ENCODE measurements at regions not wholly inside any gene's neighbourhood (a gene's known extent, or its start where the extent isn't known, plus 50 kb on each side); places are given as distances from the start of the nearest gene placed in this dataset.

DNA sequence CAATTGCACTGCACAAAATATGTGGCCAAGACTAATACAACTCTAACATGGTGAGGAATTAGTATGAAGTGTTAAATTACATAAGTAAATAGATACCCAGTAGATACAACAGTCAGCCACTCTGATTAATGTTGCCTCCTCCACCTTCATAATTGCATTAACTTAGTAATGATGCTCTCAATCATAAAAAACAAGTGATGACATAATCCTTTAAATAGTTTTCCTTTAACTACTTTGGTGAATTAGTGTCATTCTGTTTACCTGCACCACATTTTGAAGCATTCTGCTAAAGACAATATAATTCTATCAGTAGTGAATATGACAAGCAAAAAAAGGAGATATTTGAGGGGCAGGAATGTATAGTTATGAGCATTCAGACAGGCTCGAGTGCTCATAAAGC, 265.9 kb upstream of the SLC24A2 start:
- TF ChIP-seq EZH2 (IDR thresholded peaks at IDR 0.05; ENCODE audit: borderline replicate concordance, low read length), result no peak
- TF ChIP-seq, protein P1, sequence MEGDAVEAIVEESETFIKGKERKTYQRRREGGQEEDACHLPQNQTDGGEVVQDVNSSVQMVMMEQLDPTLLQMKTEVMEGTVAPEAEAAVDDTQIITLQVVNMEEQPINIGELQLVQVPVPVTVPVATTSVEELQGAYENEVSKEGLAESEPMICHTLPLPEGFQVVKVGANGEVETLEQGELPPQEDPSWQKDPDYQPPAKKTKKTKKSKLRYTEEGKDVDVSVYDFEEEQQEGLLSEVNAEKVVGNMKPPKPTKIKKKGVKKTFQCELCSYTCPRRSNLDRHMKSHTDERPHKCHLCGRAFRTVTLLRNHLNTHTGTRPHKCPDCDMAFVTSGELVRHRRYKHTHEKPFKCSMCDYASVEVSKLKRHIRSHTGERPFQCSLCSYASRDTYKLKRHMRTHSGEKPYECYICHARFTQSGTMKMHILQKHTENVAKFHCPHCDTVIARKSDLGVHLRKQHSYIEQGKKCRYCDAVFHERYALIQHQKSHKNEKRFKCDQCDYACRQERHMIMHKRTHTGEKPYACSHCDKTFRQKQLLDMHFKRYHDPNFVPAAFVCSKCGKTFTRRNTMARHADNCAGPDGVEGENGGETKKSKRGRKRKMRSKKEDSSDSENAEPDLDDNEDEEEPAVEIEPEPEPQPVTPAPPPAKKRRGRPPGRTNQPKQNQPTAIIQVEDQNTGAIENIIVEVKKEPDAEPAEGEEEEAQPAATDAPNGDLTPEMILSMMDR (IDR thresholded peaks at IDR 0.05; ENCODE audit: low read length), result no peak
- Histone ChIP-seq H3K9me3 (ENCODE audit: low read length) (no peaks in the 10 kb centered on the region), H4K20me1 (ENCODE audit: insufficient read depth, low read length) (no peaks in the 10 kb centered on the region), H3F3A (ENCODE audit: insufficient read depth, low read length) (no peaks in the 10 kb centered on the region), H3K4me2 (ENCODE audit: low read length) (no peak overlapping the region), H3K9me2 (ENCODE audit: low read depth, low read length) (no peaks in the 10 kb centered on the region), H3K79me2 (ENCODE audit: insufficient read depth, low read length) (no peaks in the 10 kb centered on the region), H3K9ac (ENCODE audit: low read length) (no peak overlapping the region), H3K36me3 (ENCODE audit: insufficient read depth, low read length) (no peaks in the 10 kb centered on the region), H3K27ac (ENCODE audit: low read depth, low read length, poor library complexity, severe bottlenecking) (no peak overlapping the region), H3K4me3 (ENCODE audit: low read depth, low read length, poor library complexity, severe bottlenecking) (no peak overlapping the region), H2AFZ (ENCODE audit: low read length) (no peak overlapping the region), H3K27me3 (ENCODE audit: insufficient read depth, low read length) (no peaks in the 10 kb centered on the region), H3K4me1 (ENCODE audit: insufficient read depth, low read length, severe bottlenecking) (no peaks in the 10 kb centered on the region)

GRCh38 chr9:20048985-20049384, 260.1 kb upstream of the SLC24A2 start:
- no peak overlapping the region for H3K9ac ChIP-seq (ENCODE audit: low read length)
- no peaks in the 10 kb centered on the region for H3K27me3 ChIP-seq (ENCODE audit: insufficient read depth, low read length)
- H3K4me3 ChIP-seq (ENCODE audit: low read depth, low read length, poor library complexity, severe bottlenecking), result no peak overlapping the region
- H3K27ac ChIP-seq (ENCODE audit: low read depth, low read length, poor library complexity, severe bottlenecking), result no peak overlapping the region
- no peaks in the 10 kb centered on the region for H3K9me3 ChIP-seq (ENCODE audit: low read length)
- TF ChIP-seq, protein P1 (IDR thresholded peaks at IDR 0.05; ENCODE audit: low read length), result no peak
- no peak for TF ChIP-seq EZH2 (IDR thresholded peaks at IDR 0.05; ENCODE audit: borderline replicate concordance, low read length)
- H3K4me2 ChIP-seq (ENCODE audit: low read length), result no peak overlapping the region
- no peaks in the 10 kb centered on the region for H4K20me1 ChIP-seq (ENCODE audit: insufficient read depth, low read length)
- H3K9me2 ChIP-seq (ENCODE audit: low read depth, low read length), result no peaks in the 10 kb centered on the region
- H3K79me2 ChIP-seq (ENCODE audit: insufficient read depth, low read length), result no peaks in the 10 kb centered on the region
- H3K4me1 ChIP-seq (ENCODE audit: insufficient read depth, low read length, severe bottlenecking), result no peaks in the 10 kb centered on the region
- no peaks in the 10 kb centered on the region for H3K36me3 ChIP-seq (ENCODE audit: insufficient read depth, low read length)
- no peaks in the 10 kb centered on the region for H3F3A ChIP-seq (ENCODE audit: insufficient read depth, low read length)
- H2AFZ ChIP-seq (ENCODE audit: low read length), result no peak overlapping the region

DNA sequence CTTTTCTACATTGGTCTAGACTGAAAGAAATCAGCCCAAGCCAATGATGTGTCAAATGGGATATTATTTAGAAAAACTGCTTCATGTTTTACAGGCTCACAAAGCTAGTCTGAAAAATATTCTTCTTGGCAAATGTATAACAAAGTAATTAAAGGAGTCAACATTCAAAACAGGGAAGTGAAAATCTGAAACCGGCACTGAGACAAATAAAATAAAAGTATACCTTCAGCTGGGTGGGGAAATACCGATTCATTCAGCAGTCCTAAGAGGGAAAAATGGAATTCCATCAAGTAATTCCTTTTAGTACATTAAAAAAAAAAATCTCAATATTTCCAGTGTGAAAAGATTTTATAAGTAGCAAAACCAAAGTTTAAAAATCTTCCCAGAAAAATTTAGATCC, 259.6 kb upstream of the SLC24A2 start:
- no peaks in the 10 kb centered on the region for H3F3A ChIP-seq (ENCODE audit: insufficient read depth, low read length)
- no peaks in the 10 kb centered on the region for H3K4me1 ChIP-seq (ENCODE audit: insufficient read depth, low read length, severe bottlenecking)
- H4K20me1 ChIP-seq (ENCODE audit: insufficient read depth, low read length), result no peaks in the 10 kb centered on the region
- H3K9ac ChIP-seq (ENCODE audit: low read length), result no peak overlapping the region
- no peak overlapping the region for H2AFZ ChIP-seq (ENCODE audit: low read length)
- H3K9me3 ChIP-seq (ENCODE audit: low read length), result no peaks in the 10 kb centered on the region
- H3K4me2 ChIP-seq (ENCODE audit: low read length), result no peak overlapping the region
- H3K9me2 ChIP-seq (ENCODE audit: low read depth, low read length), result no peaks in the 10 kb centered on the region
- no peaks in the 10 kb centered on the region for H3K36me3 ChIP-seq (ENCODE audit: insufficient read depth, low read length)
- H3K27ac ChIP-seq (ENCODE audit: low read depth, low read length, poor library complexity, severe bottlenecking), result no peak overlapping the region
- no peak for TF ChIP-seq EZH2 (IDR thresholded peaks at IDR 0.05; ENCODE audit: borderline replicate concordance, low read length)
- TF ChIP-seq, protein P1 (IDR thresholded peaks at IDR 0.05; ENCODE audit: low read length), result no peak
- no peaks in the 10 kb centered on the region for H3K27me3 ChIP-seq (ENCODE audit: insufficient read depth, low read length)
- no peak overlapping the region for H3K4me3 ChIP-seq (ENCODE audit: low read depth, low read length, poor library complexity, severe bottlenecking)
- H3K79me2 ChIP-seq (ENCODE audit: insufficient read depth, low read length), result no peaks in the 10 kb centered on the region
